Iris pigment epithelial cell (primary cell): ENCODE measurements at regions not wholly inside any gene's neighbourhood (a gene's known extent, or its start where the extent isn't known, plus 50 kb on each side); places are given as distances from the start of the nearest gene placed in this dataset.

Experiments used
- DNase-seq: peaks from one replicate; pipeline ENCODE4 v3.0.0-alpha.2; 2011; ENCODE audit warnings: low read depth

- DNase-seq: no peak
Observed at GRCh38 chr11:42179216-42179615, 719.8 kb upstream of the LRRC4C start.

DNA sequence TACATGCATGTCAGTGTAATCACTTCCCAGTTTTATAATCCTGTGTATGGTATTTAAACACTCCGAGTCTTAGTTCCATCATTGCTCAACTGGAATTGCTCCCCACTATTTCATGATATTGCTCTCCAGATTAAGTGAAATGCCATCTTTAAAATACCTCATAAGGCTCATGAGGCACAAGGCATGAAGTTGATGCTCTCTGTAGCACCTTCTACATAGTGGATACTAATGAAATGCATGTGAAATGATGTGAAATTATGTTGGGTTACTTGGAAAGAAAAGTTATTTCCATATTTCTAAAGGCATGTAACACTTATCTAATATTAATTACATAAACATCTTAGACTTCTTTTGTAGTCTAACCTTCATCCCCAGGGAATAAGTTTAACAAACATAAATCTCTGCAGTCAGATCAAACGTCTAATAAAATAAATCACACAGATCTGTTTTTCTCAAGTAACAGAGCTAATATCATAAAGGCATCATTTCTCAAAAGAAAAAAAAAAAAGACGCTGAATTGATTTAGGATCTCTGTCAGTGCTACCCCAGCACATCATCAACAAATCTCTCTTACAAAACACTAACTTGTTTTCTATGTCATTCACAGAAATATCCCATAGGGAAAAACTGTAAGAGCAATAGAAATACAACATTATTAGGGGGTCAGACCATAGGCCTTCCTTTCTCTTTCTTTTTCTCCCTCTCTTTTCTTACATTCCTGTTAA lies 736.0 kb upstream of the LRRC4C start:
- no peak for DNase-seq

GRCh38 chr11:42200311-42200710 lies 740.9 kb upstream of the LRRC4C start:
- no peak for DNase-seq

DNA sequence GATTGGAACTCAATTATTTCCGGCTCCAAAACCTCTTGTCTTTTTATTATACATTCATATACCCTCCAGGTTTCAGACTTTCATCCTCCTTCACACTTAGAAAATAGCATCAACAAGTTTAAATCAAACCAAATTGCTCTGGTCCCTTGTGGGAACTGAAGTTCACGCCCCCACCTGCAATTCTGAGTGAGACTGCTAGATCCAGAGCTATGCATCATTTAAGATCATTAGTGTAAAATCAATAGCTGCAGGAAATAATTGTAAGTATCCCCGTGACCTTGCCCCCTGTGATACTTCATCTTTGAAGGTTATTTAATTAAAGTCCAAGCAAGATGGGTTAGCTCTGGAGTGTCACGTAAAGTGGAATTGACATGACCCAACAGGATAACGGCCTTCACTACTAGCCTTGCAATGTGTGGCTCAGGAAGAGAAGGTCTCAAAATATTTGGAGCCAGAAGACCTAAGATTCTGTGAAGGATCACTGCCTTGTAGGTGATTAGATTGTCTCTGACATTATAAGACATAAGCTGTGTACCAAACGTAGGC lies 742.2 kb upstream of the LRRC4C start:
- DNase-seq: no peak

DNA sequence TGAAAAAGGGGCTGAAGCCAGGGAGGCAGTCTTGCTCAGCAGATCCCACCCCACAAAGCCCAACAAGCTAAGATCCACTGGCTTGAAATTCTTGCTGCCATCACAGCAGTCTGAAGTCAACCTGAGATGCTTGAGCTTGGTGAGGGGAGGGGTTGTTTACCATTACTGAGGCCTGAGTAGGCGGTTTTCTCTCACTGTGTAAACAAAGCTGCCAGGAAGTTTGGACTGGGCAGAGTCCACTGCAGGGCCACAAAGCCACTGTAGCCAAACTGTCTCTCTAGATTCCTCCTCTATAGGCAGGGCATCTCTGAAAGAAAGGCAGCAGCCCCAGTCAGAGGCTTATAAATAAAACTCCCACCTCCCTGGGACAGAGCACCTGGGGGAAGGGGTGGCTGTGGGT lies 746.1 kb upstream of the LRRC4C start:
- no peak for DNase-seq

GRCh38 chr11:42225664-42226063 lies 766.2 kb upstream of the LRRC4C start:
- DNase-seq: no peak

GRCh38 chr11:42232673-42233072 lies 773.2 kb upstream of the LRRC4C start:
- DNase-seq: no peak

GRCh38 chr11:42234451-42234951 lies 775.0 kb upstream of the LRRC4C start:
- no peak for DNase-seq

DNA sequence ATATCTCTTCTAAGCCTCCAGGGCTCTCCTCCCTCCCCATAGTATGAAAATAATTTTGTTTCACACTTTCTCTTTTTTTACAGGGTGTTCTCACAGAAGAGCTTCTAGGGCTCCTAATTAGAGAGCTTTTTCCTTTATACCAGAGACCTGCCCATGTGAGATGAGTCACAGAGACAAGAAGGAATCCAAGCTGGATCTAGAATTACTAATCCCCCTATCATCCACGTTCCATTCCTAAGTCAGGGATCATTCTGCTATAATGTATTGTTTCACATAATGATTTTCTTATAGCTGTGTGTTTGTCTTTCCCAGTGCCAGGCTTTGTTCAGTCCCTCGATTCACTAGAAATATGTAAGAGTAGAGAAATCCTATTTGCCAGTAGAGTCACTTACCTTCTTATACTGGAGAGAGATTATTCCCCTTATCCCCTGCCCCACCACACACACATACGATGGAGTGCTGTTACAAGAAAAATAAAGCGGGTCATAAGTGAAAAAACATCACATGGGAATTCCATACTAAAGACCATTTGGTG lies 778.3 kb upstream of the LRRC4C start:
- no peak for DNase-seq

DNA sequence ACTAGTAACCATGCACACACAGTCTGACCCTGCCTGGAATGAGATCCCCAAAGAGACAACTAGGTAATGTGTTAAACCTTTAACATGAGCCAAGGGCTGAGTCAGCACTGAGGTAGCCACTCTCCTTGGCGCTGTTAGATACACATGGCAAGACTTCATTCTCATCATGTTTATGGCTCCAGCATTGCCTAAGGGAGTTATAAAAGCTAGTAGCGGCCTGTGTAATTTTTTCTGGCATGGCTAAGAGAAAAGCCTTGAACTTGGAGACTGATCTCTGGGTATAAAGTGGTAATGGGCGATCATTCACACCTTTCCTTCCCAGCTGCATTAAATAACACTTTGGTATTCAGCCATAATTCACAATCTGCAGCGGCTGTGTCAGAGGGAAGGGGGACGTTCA lies 779.7 kb upstream of the LRRC4C start:
- no peak for DNase-seq

GRCh38 chr11:42243385-42243784 lies 783.9 kb upstream of the LRRC4C start:
- DNase-seq: no peak

- no peak for DNase-seq
Observed at GRCh38 chr11:42244376-42244775, 784.9 kb upstream of the LRRC4C start.

DNA sequence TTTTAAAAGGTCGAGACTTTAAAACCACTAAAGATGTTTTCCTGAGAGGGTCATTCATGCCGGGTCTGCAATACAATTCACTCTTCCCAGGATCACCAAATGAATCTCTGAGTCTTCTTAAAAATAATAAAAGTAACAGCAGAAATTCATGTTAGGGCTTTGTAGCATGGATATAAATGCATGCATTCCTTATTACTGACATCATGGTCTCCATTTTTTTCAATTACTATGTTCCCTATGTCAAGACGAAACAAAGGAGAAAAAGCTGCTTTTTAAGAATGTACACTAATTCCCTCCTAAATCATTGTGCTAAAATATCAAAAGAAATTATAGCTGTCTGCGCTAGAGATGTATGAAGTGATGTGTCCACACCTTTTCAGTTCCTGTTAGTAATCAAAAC lies 789.9 kb upstream of the LRRC4C start:
- no peak for DNase-seq

DNA sequence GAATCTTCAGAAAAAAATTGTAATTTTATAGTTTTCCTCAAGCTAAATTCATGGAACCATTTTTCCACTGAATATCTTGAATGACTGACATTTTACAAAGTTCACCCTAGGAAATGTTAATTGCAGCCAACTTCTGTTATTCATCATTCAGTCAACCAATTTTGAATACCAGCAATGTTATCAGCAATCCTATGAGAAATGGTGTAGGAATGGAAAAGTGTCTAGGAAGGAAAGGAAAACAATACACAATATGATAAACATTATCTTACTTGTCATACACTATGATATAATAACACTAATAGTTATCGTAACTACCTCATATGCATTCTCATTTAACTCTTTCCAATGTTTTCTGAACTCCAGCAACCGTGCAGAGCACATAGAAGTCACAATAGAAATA lies 790.5 kb upstream of the LRRC4C start:
- DNase-seq: no peak

DNA sequence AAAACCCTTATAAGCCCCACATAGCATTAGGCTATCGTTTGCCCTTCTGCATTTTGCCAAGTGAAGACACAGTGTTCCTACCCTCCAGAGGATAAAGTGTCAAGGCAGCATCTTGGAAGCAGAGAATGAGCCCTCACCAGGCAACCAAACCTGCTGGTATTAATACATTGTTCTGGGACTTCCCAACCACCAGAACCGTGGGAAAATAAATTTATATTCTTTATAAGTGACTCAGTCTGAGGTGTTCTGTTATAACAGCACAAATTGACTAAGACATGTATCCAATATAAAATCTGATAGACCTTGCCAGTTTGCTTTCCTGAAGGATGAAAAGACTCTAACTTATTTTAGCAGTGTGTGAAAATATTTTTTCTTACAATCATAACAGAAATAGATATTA lies 792.5 kb upstream of the LRRC4C start:
- DNase-seq: no peak

GRCh38 chr11:42253156-42253555 lies 793.7 kb upstream of the LRRC4C start:
- no peak for DNase-seq

- no peak for DNase-seq
Observed at GRCh38 chr11:42255906-42256305, 796.5 kb upstream of the LRRC4C start.

- DNase-seq: no peak
Observed at GRCh38 chr11:42257534-42257933, 798.1 kb upstream of the LRRC4C start.

DNA sequence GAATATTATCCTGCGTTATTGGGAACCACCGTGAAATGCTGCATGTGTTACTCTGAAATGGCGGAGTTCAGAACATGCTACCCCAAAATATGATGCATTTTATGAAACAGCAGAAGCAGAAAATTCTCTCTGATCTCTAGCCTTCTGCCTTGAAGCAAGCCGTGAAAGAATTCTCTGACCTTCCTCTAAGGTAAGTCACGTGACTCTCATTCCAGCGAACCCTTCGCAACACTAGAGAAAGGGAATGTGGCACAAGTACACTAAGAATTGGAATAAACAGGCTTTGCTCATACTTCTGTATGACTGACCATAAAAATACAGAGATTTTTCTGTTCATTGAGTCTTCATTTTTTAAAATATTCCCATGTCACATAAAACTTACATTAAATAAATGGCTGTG lies 805.6 kb upstream of the LRRC4C start:
- DNase-seq: no peak

GRCh38 chr11:42271306-42271705 lies 811.9 kb upstream of the LRRC4C start:
- no peak for DNase-seq

GRCh38 chr11:42273977-42274376 lies 814.5 kb upstream of the LRRC4C start:
- no peak for DNase-seq

DNA sequence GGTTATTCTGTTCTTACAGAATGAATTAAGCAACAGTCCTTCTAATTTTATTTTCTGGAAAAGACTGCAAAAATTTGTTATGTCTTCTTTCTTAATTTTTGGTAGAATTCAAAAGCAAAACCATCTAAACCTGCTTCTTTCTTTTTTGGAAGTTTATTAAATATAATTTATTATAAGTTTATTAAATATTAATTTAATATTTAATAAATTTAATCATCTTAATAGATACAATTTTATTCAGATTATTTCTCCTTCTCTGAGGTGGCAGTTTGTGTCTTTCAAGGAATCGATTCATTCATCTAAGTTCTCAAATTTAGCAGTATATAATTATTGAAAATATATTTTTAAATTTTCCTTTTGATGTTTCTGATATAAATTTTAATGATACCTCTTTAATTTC lies 837.5 kb upstream of the LRRC4C start:
- DNase-seq: no peak

- DNase-seq: no peak
Observed at GRCh38 chr11:42299780-42300179, 840.3 kb upstream of the LRRC4C start.

- no peak for DNase-seq
Observed at GRCh38 chr11:42301777-42302176, 842.3 kb upstream of the LRRC4C start.
